ENCODE measurements at regions not wholly inside any gene's neighbourhood (a gene's known extent, or its start where the extent isn't known, plus 50 kb on each side); places are given as distances from the start of the nearest gene placed in this dataset.
"Not testable (repeated sequence)": the region's sequence is repeated elsewhere in the genome, so short reads cannot be mapped to it uniquely, and the experiment has no call there.

GRCh38 chr11:25527841-25528240, 804.1 kb upstream of the ANO3 start:
- DNase-seq = no peak

DNA sequence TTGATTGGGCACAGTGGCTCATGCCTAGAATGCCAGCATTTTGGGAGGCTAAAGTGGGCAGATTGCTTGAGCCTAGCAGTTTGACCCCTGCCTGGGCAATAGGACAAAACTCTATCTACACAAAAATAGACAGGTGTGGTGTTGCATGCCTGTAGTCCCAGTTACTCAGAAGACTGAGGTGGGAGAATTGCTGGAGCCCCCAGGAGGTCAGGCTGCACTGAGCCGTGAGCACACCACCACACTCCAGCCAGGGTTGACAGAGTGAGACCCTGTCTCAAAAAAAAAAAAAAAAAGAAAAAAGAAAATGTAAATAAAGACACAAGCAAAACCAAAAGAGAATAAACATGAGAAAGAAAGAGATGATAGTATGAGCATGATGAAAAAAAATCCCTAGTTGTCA, 802.4 kb upstream of the ANO3 start:
- DNase-seq = no peak

- no peak for DNase-seq
Measured at GRCh38 chr11:25535467-25536272, 796.3 kb upstream of the ANO3 start.

DNA sequence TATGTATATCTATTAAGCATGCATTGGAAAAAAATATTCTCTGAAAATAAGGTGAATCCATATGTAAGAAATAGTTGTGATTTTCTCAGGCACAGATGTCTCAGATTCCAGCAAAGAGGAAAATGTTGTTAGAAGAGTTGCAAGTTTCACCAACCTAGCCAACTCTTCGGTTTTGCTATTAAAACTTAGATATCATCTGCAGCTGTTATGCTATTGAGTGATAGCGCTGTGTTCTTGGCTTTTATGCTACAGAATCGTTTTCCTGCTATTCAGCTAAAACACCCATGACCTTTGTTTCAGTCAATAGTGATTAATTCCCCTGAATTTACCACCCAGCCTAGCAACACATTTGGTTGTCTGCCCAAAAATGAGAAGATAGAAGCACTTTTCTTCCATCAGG, 795.6 kb upstream of the ANO3 start:
- no peak for DNase-seq

- DNase-seq = no peak
Measured at GRCh38 chr11:25537393-25537792, 794.5 kb upstream of the ANO3 start.

GRCh38 chr11:25547292-25547691, 784.6 kb upstream of the ANO3 start:
- no peak for DNase-seq

DNA sequence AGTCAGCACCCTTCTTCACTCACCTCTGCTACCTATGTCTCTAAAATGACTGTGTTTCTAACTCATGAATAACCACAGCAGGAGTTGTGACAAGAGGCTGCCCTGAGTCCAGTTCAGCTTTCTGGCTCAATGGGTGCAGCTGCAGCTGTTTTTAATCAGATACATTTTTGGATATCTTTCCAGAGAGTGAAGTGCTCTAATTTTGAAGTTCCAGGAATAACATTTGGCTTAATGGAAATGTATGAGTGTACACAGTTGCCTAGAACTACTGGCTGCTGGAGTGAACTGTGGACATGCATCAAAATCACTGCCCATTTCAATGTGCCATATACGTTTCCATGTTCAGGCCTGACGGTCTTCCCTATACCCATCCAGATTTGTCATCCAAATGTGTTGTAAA, 769.5 kb upstream of the ANO3 start:
- no peak for DNase-seq

DNA sequence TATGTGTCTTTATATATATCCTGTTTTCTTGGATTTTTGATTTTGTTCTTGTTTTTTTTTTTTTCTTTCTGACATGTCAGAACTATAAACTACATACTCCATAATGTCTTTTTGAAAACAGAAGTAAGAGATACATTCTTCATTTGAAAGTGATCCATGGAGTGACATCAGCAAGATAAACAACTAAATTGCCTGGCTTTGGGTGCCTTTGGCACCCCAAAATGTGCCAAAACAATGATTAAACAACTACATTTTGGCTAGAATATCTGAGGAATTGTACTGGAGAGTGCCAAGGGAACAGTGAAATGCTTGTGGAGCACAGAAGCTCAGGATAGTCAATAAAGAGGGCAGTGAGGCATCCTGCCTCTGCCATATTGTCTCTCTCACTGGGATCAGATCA, 766.1 kb upstream of the ANO3 start:
- DNase-seq = no peak

DNA sequence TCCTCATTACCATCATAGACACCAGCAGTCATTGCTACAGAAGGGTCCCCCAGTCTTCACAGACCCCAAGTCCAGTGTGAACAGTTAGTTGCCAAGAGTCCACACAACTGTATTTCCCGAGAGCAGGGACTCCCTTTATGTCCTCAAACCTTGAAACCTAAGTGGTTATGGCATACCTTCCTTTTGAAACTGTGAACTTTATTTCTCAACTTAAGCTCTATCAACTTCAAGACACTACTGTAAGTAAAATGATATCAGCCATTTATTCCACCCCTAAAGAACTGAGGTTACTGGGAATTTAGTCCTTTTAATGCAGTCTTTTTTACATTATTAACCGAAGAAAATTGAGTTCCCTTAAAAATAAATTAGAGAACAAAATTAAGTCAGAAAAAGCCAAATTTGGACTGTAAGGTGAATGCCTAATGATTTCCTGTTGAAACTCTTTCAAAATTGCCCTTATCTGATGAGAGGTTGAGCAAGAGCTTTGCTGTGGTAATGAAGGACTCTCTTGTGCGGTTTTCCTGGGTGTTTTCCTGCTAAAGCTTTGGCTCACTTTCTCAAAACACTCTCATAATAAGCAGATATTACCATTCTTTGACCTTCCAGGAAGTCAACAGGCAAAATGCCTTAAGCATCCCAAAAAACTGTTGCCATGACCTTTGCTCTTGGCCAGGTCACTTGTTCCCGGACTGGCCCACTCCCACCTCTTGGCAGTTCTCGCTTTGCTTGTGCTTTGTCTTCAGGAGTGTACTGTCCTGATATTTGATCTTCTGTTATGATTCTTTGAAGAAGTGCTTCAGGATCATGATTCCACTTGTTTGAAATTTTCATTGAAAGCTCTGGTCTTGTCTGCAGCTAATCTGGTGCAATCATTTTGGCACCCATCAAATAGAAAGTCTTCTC, 765.4 kb upstream of the ANO3 start:
- no peak for DNase-seq

- DNase-seq = no peak
Measured at GRCh38 chr11:25576320-25576719, 755.6 kb upstream of the ANO3 start.

DNA sequence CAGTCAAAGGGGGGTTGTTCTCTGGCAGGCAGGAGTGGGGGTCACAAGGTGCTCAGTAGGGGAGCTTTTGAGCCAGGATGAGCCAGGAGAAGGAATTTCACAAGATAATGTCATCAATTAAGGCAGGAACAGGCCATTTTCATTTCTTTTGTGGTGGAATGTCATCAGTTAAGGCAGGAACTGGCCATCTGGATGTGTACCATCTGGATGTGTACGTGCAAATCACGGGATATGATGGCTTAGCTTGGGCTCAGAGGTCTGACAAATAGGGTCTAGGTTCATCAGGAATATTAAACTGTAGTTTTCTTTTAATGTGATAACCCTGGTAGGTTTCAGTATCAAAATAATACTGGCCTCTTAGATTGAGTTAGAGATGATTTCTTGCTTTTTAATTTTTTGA, 752.4 kb upstream of the ANO3 start:
- not testable (repeated sequence) for DNase-seq

DNA sequence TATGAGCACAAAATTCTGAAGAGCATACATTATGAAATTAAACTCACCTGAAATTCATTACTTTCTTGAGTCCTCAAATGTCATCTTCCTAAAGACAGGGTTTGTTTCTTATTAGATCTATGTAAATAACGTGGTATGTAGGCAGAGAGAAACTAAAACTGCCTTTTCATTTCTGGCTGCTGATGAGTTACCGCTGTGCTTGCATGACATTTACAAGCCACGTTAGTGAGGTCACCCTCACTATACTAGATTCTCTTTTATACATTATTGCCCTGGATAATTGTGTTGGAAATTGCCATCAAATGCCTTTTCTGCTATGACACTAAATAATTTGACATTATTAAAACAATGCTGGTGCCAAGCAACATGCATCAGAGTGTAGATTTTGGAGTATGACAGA, 748.3 kb upstream of the ANO3 start:
- no peak for DNase-seq

DNA sequence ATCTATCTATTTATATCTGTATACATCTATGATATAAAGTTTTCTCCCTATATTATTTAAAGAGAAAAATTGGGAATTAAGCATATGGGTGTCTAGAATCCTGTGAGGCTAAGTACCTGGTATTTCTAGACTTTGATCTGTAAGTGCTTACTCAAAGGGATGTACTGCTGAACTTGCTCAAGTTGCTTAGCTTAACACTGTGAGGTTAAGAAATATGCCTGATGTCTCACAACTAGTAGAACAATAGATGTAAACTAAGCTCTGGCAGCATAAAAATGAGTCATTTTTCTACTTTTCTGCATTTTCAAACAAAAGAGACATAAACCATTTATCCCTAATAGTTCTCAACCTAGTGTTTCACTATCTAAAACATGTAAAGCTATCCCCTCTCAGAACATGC, 744.4 kb upstream of the ANO3 start:
- no peak for DNase-seq

DNA sequence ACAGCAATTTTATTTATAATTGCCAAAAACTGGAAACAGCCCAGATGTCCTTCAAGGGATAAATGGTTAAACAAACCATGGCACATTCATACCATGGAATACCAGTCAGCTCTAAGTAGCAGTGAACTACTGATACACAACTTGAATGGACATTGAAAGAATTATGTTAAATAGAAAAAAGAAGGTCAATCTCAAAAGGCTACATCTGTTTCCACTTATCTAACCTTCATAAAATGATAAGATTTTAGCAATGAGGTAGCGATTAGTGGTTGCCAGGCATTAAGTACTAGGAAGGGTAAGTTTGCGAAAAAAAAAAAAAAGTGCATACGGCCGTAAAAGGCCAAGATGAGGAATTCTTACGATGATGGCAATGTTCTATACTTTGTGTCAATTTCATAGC, 738.7 kb upstream of the ANO3 start:
- DNase-seq = no peak

GRCh38 chr11:25596701-25597100, 735.2 kb upstream of the ANO3 start:
- DNase-seq = no peak

DNA sequence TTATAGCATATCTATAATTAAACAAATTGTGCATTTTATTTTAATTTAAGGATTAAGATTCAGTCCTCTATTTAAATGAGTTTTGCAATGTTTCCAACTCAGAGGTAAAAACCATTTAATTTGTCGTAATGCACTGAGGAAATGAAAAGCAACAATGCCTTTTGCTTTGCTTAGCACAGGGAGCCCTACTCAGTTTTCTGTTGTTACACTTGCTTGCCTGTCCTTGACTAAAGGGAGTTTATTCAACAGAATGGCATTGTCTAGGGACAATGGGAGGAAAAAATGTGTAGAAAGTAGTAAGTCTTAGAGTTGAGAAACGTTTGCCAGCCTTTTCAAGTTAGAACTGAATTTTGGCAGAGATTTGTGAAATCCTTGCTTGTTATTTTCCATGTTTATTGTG, 734.2 kb upstream of the ANO3 start:
- DNase-seq = no peak

- no peak for DNase-seq
Measured at GRCh38 chr11:25602149-25602548, 729.8 kb upstream of the ANO3 start.

- DNase-seq = no peak
Measured at GRCh38 chr11:25602959-25603358, 729.0 kb upstream of the ANO3 start.

DNA sequence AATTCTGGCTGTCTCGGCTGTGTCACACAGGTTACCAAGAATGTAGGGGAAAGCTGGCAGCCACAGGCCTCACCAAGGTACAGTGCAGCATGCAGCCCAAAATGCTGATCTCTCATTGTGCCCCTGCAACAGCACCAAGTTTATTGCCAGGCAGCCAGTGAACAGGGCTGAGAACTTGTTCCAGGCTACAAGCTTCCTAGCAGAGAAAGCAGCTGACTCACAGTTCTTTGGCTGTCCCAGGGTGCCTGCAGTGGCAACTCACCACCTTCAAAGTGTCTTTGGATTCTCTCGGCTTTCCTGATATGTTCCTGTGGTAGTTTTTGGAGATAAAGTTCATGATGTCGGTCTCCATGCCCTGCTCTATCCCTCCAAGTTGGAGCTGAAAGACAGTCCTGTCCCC, 719.1 kb upstream of the ANO3 start:
- no peak for DNase-seq

DNA sequence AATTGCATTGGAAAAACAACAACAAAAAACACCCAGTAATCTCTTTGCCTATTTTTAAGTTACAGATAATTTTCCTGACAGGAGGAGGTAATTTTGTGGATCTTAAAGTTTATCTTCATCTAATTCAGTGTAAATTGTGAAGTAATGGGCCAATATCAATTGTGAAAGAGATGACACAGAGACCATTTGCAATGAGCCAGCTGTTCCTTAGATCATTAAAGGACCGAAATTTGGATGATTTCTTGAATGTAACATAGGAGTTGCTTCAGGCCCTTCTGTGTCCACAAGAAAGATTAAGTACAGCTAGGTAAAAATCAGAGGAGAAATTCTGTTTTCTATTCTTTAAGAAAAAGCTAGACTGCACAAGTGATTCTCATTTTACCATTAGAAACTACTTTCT, 718.5 kb upstream of the ANO3 start:
- no peak for DNase-seq

DNA sequence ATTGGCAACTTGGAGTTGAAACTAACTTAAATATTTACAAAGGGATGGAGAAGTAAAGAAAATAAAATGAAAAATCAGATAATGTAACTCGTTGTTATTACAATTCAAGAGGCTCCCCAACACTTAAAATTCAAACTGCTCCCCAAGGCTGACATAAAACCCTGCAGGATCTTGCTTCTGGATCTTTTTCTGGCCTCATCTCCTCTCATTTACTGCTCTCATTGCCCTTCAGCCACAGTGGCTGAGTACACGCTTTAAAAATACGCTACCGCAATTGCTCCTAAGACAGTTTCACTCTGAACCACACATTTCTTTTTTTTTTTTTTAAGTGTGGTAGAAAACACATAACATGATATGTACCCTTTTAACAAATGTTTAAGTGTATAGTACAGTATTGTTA, 718.1 kb upstream of the ANO3 start:
- no peak for DNase-seq

DNA sequence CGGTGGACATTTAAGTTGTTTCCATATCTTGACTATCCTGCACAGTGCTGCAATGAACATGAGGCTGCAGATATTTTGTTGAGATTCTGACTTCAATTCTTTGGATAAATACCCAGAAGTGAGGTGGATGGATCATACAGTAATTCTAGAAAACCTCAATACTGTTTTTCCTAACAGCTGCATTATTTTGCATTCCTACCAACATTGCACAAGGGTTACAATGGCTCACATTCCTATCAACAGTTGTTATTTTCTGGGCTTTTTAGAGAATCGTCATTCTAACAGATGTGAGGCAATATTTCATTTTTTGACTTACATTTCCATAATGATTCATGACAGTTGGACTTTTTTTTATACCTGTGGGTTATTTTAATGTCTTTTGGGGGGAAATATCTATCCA, 716.9 kb upstream of the ANO3 start:
- DNase-seq = no peak

DNA sequence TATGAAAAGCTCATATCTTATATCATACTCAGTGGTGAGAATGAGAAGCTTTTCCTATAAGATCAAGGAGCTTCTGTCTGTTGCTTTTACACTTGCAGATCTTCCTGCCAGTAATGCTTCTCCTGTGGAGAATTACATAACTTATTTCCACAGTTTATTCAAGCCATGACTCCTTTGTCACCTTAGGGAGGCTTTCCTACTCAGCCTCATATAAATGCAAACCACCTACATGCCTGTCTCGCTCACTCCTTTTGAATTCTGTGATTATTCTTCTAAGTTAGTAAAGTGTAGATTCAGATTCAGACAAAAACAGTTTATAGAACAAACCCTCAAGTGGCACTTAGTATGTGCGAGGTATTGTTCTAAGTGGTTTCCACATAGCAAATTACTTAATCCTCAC, 716.1 kb upstream of the ANO3 start:
- DNase-seq = no peak

DNA sequence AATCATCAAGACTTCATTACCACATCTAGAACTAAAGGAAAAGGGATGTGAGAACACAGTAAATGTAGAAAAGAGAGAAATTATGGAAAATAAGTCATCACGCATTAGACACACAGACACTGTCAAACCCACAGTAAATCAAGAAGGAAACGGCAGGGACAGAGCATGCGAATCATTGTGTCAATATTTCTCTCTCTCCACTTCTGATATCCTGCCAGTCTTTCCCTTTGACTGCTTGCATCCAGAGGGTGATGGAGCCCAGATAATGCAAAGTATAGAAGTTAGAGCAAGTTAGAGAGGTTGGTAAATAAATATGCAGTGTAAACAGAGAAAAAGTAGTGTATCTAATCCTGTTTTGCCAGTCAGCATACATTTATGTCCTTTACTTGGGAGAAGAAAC, 706.8 kb upstream of the ANO3 start:
- no peak for DNase-seq

Data from stimulated activated CD4-positive, alpha-beta T cell treated with anti-CD3 and anti-CD28 coated beads, Interleukin-2, amount 100 ng/mL, for 24 hours (primary cell).